ENCODE measurements at regions not wholly inside any gene's neighbourhood (a gene's known extent, or its start where the extent isn't known, plus 50 kb on each side); places are given as distances from the start of the nearest gene placed in this dataset.
"Not testable (repeated sequence)": the region's sequence is repeated elsewhere in the genome, so short reads cannot be mapped to it uniquely, and the experiment has no call there.

GRCh38 chr6:112513175-112513574 is 166.0 kb downstream of the RFPL4B start:
- DNase-seq = no peak

GRCh38 chr6:112522587-112522986 is 175.5 kb downstream of the RFPL4B start:
- no peak for DNase-seq

- no peak for DNase-seq
Observed at GRCh38 chr6:112524071-112524470, 176.9 kb downstream of the RFPL4B start.

GRCh38 chr6:112525749-112526148 is 178.6 kb downstream of the RFPL4B start:
- DNase-seq = no peak

- DNase-seq = no peak
Observed at GRCh38 chr6:112526594-112526993, 179.5 kb downstream of the RFPL4B start.

GRCh38 chr6:112528306-112528705 is 181.2 kb downstream of the RFPL4B start:
- DNase-seq = not testable (repeated sequence)

- DNase-seq = no peak
Observed at GRCh38 chr6:112535816-112536215, 188.7 kb downstream of the RFPL4B start.

- no peak for DNase-seq
Observed at GRCh38 chr6:112539355-112539754, 192.2 kb downstream of the RFPL4B start.

- DNase-seq = not testable (repeated sequence)
Observed at GRCh38 chr6:112541847-112542246, 194.7 kb downstream of the RFPL4B start.

- not testable (repeated sequence) for DNase-seq
Observed at GRCh38 chr6:112547321-112548085, 200.4 kb downstream of the RFPL4B start.

- DNase-seq = no peak
Observed at GRCh38 chr6:112549749-112550148, 202.6 kb downstream of the RFPL4B start.

- no peak for DNase-seq
Observed at GRCh38 chr6:112557435-112557834, 210.3 kb downstream of the RFPL4B start.

- DNase-seq = no peak
Observed at GRCh38 chr6:112557961-112558360, 210.8 kb downstream of the RFPL4B start.

- DNase-seq = no peak
Observed at GRCh38 chr6:112560651-112561050, 213.5 kb downstream of the RFPL4B start.

- peak in 6 of 14 donors; percentile 3 to 37 (median 8) for DNase-seq
Observed at GRCh38 chr6:112562301-112563231, 215.4 kb downstream of the RFPL4B start.

GRCh38 chr6:112563368-112563767 is 216.2 kb downstream of the RFPL4B start:
- no peak for DNase-seq

GRCh38 chr6:112568066-112568465 is 220.9 kb downstream of the RFPL4B start:
- no peak for DNase-seq

GRCh38 chr6:112571488-112572270 is 224.5 kb downstream of the RFPL4B start:
- DNase-seq = peak in 6 of 14 donors; percentile 3 to 42 (median 10)

GRCh38 chr6:112574190-112574589 is 227.1 kb downstream of the RFPL4B start:
- DNase-seq = no peak

GRCh38 chr6:112575309-112575834 is 228.2 kb downstream of the RFPL4B start:
- DNase-seq = no peak

GRCh38 chr6:112576423-112576822 is 229.3 kb downstream of the RFPL4B start:
- DNase-seq = no peak

GRCh38 chr6:112579601-112580000 is 232.5 kb downstream of the RFPL4B start:
- no peak for DNase-seq

Measured in C1 segment of cervical spinal cord (tissue), 14 donors.